Mesendoderm (in vitro differentiated cells): ENCODE measurements at regions not wholly inside any gene's neighbourhood (a gene's known extent, or its start where the extent isn't known, plus 50 kb on each side); places are given as distances from the start of the nearest gene placed in this dataset.
"Not testable (repeated sequence)": the region's sequence is repeated elsewhere in the genome, so short reads cannot be mapped to it uniquely, and the experiment has no call there.

Source experiments
- DNase-seq: peaks from one replicate; pipeline ENCODE4 v3.0.0; 2013
- H2AK5ac ChIP-seq: 2 replicates; pipeline ENCODE4 v1.6.1; 2013; ENCODE audit warnings: low read length, inconsistent platforms
- H2BK120ac ChIP-seq: 2 replicates; pipeline ENCODE4 v1.6.1; 2013; ENCODE audit warnings: low read depth, mild to moderate bottlenecking, low read length, moderate library complexity, mixed read lengths
- H2BK15ac ChIP-seq: replicated peaks from 2 replicates; pipeline ENCODE4 v1.6.1; 2013; ENCODE audit warnings: low read depth, mild to moderate bottlenecking, moderate library complexity
- H2BK5ac ChIP-seq: 2 replicates; pipeline ENCODE4 v1.6.1; 2013; ENCODE audit warnings: low read length, inconsistent platforms
- H3K18ac ChIP-seq: 2 replicates; pipeline ENCODE4 v1.6.1; 2013; ENCODE audit warnings: mild to moderate bottlenecking, low read length, mixed read lengths
- H3K23ac ChIP-seq: one replicate; pipeline ENCODE4 v1.6.1; 2013; ENCODE audit warnings: low read length
- H3K27ac ChIP-seq: 2 replicates; pipeline ENCODE4 v1.5.1; 2013; ENCODE audit warnings: low read depth, mild to moderate bottlenecking, inconsistent platforms, low read length, moderate library complexity
- H3K27me3 ChIP-seq: 2 replicates; pipeline ENCODE4 v1.6.1; 2013; ENCODE audit warnings: low read length, control low read depth, mild to moderate bottlenecking, inconsistent platforms; ENCODE audit not compliant: insufficient read depth, poor library complexity
- H3K36me3 ChIP-seq: 2 replicates; pipeline ENCODE4 v1.6.1; 2013; ENCODE audit warnings: low read length, inconsistent platforms; ENCODE audit not compliant: control insufficient read depth, insufficient read depth
- H3K4ac ChIP-seq: one replicate; pipeline ENCODE4 v1.6.1; 2013; ENCODE audit warnings: low read depth, mild to moderate bottlenecking, low read length, moderate library complexity
- H3K4me1 ChIP-seq: 2 replicates; pipeline ENCODE4 v1.6.1; 2013; ENCODE audit warnings: low read depth, low read length, inconsistent platforms; ENCODE audit not compliant: control insufficient read depth
- H3K4me2 ChIP-seq: 2 replicates; pipeline ENCODE4 v1.6.1; 2013; ENCODE audit warnings: low read length
- H3K4me3 ChIP-seq: 2 replicates; pipeline ENCODE4 v1.5.1; 2013; ENCODE audit warnings: mild to moderate bottlenecking, low read length
- H3K56ac ChIP-seq: one replicate; pipeline ENCODE4 v1.6.1; 2013; ENCODE audit warnings: low read length
- H3K79me1 ChIP-seq: 2 replicates; pipeline ENCODE4 v1.6.1; 2013; ENCODE audit warnings: low read length, inconsistent platforms
- H3K79me2 ChIP-seq: 2 replicates; pipeline ENCODE4 v1.6.1; 2013; ENCODE audit warnings: mild to moderate bottlenecking, low read length; ENCODE audit not compliant: control insufficient read depth, insufficient read depth
- H3K9ac ChIP-seq: 2 replicates; pipeline ENCODE4 v1.6.1; 2013; ENCODE audit warnings: low read length, inconsistent platforms
- H4K5ac ChIP-seq: one replicate; pipeline ENCODE4 v1.6.1; 2013; ENCODE audit warnings: low read length
- H4K8ac ChIP-seq: one replicate; pipeline ENCODE4 v1.6.1; 2013; ENCODE audit warnings: low read depth, mild to moderate bottlenecking, control low read depth, low read length, moderate library complexity
- WGBS: extraction: QIAGEN DNeasy Blood & Tissue Kit; methylation state at CpG from one replicate; pipeline ENCODE4 v1.1.7; 2013; ENCODE audit warnings: low lambda C conversion rate, missing lambda C conversion rate; ENCODE audit not compliant: insufficient coverage; ENCODE audit errors: extremely low coverage; 5-methylcytosine and 5-hydroxymethylcytosine counted together

GRCh38 chr1:2959881-2960280 lies 61.4 kb upstream of the ACTRT2 start:
- not testable (repeated sequence) for H3K4me3 ChIP-seq, H4K8ac ChIP-seq, H2BK120ac ChIP-seq, H3K4me1 ChIP-seq, H3K27ac ChIP-seq, H3K9ac ChIP-seq, H2BK15ac ChIP-seq, H3K23ac ChIP-seq, H3K79me1 ChIP-seq, H2AK5ac ChIP-seq, DNase-seq, H3K4ac ChIP-seq, H3K79me2 ChIP-seq, H3K18ac ChIP-seq, H3K36me3 ChIP-seq, H3K4me2 ChIP-seq, H4K5ac ChIP-seq, H3K27me3 ChIP-seq, H3K56ac ChIP-seq, H2BK5ac ChIP-seq
- WGBS, result no CpG with 5 or more reads among the region's 21 CpGs

- no peak for DNase-seq
- H4K5ac ChIP-seq, result no peak overlapping the region
- no peak overlapping the region for H2BK120ac ChIP-seq
- H3K4ac ChIP-seq, result no peak overlapping the region
- H3K23ac ChIP-seq, result no peak overlapping the region
- no CpG with 5 or more reads among the region's 7 CpGs for WGBS
- no peaks in the 10 kb centered on the region for H3K79me1 ChIP-seq
- H3K4me3 ChIP-seq, result no peak overlapping the region
- H3K27ac ChIP-seq, result no peak overlapping the region
- H3K56ac ChIP-seq, result no peak overlapping the region
- no peak overlapping the region for H3K9ac ChIP-seq
- no peaks in the 10 kb centered on the region for H3K79me2 ChIP-seq
- H2BK5ac ChIP-seq, result no peak overlapping the region
- H4K8ac ChIP-seq, result no peak overlapping the region
- no peak overlapping the region for H3K18ac ChIP-seq
- no peak overlapping the region for H3K4me2 ChIP-seq
- no peak overlapping the region for H2BK15ac ChIP-seq
- H3K36me3 ChIP-seq, result no peaks in the 10 kb centered on the region
- H3K27me3 ChIP-seq, result no peaks in the 10 kb centered on the region
- H3K4me1 ChIP-seq, result no peaks in the 10 kb centered on the region
- H2AK5ac ChIP-seq, result no peak overlapping the region
Observed at GRCh38 chr1:2961081-2961480, 60.2 kb upstream of the ACTRT2 start.

GRCh38 chr1:2961661-2962060 lies 59.6 kb upstream of the ACTRT2 start:
- no CpG with 5 or more reads among the region's 14 CpGs for WGBS
- H3K18ac ChIP-seq, result no peak overlapping the region
- no peak overlapping the region for H2AK5ac ChIP-seq
- H3K4me3 ChIP-seq, result no peak overlapping the region
- no peak overlapping the region for H2BK5ac ChIP-seq
- no peak overlapping the region for H4K5ac ChIP-seq
- H3K27me3 ChIP-seq, result no peaks in the 10 kb centered on the region
- no peaks in the 10 kb centered on the region for H3K4me1 ChIP-seq
- H3K9ac ChIP-seq, result no peak overlapping the region
- no peak overlapping the region for H3K4me2 ChIP-seq
- no peaks in the 10 kb centered on the region for H3K79me1 ChIP-seq
- H3K27ac ChIP-seq, result no peak overlapping the region
- no peaks in the 10 kb centered on the region for H3K79me2 ChIP-seq
- no peak overlapping the region for H3K56ac ChIP-seq
- no peak for DNase-seq
- H2BK120ac ChIP-seq, result no peak overlapping the region
- no peak overlapping the region for H2BK15ac ChIP-seq
- no peak overlapping the region for H3K23ac ChIP-seq
- H3K4ac ChIP-seq, result no peak overlapping the region
- H4K8ac ChIP-seq, result no peak overlapping the region
- H3K36me3 ChIP-seq, result no peaks in the 10 kb centered on the region

- Histone ChIP-seq H4K8ac (no peak overlapping the region), H2BK120ac (no peak overlapping the region), H3K4me2 (no peak overlapping the region), H3K27ac (no peak overlapping the region), H3K79me1 (no peaks in the 10 kb centered on the region), H2AK5ac (no peak overlapping the region), H4K5ac (no peak overlapping the region), H3K79me2 (no peaks in the 10 kb centered on the region), H3K27me3 (no peaks in the 10 kb centered on the region), H3K23ac (no peak overlapping the region), H3K18ac (no peak overlapping the region), H3K9ac (no peak overlapping the region), H3K36me3 (no peaks in the 10 kb centered on the region), H3K56ac (no peak overlapping the region), H3K4me3 (no peak overlapping the region), H3K4me1 (no peaks in the 10 kb centered on the region), H3K4ac (no peak overlapping the region), H2BK15ac (no peak overlapping the region), H2BK5ac (no peak overlapping the region)
- WGBS, result no CpG with 5 or more reads among the region's 11 CpGs
- DNase-seq, result no peak
Observed at GRCh38 chr1:2962061-2962460, 59.2 kb upstream of the ACTRT2 start.

GRCh38 chr1:2962541-2962940 lies 58.7 kb upstream of the ACTRT2 start:
- H3K18ac ChIP-seq, result no peak overlapping the region
- no peaks in the 10 kb centered on the region for H3K79me1 ChIP-seq
- H2BK120ac ChIP-seq, result no peak overlapping the region
- no peak overlapping the region for H3K27ac ChIP-seq
- H2AK5ac ChIP-seq, result no peak overlapping the region
- H3K36me3 ChIP-seq, result no peaks in the 10 kb centered on the region
- H4K5ac ChIP-seq, result no peak overlapping the region
- no peak overlapping the region for H3K4me3 ChIP-seq
- H4K8ac ChIP-seq, result no peak overlapping the region
- WGBS, result no CpG with 5 or more reads among the region's 8 CpGs
- DNase-seq, result no peak
- H3K4ac ChIP-seq, result no peak overlapping the region
- no peak overlapping the region for H3K9ac ChIP-seq
- no peak overlapping the region for H3K4me2 ChIP-seq
- no peak overlapping the region for H3K56ac ChIP-seq
- no peaks in the 10 kb centered on the region for H3K4me1 ChIP-seq
- H3K79me2 ChIP-seq, result no peaks in the 10 kb centered on the region
- no peak overlapping the region for H3K23ac ChIP-seq
- no peak overlapping the region for H2BK15ac ChIP-seq
- H3K27me3 ChIP-seq, result no peaks in the 10 kb centered on the region
- H2BK5ac ChIP-seq, result no peak overlapping the region

GRCh38 chr1:2962946-2963345 lies 58.3 kb upstream of the ACTRT2 start:
- H3K79me1 ChIP-seq, result no peaks in the 10 kb centered on the region
- H4K5ac ChIP-seq, result no peak overlapping the region
- no peak for DNase-seq
- H2AK5ac ChIP-seq, result no peak overlapping the region
- no peak overlapping the region for H3K4me3 ChIP-seq
- no peak overlapping the region for H3K27ac ChIP-seq
- H3K4me1 ChIP-seq, result no peaks in the 10 kb centered on the region
- whole genome bisulfite sequencing, result no CpG with 5 or more reads among the region's 13 CpGs
- no peak overlapping the region for H3K56ac ChIP-seq
- no peak overlapping the region for H2BK120ac ChIP-seq
- no peak overlapping the region for H2BK15ac ChIP-seq
- no peak overlapping the region for H3K23ac ChIP-seq
- H3K36me3 ChIP-seq, result no peaks in the 10 kb centered on the region
- no peak overlapping the region for H3K4me2 ChIP-seq
- H3K9ac ChIP-seq, result no peak overlapping the region
- no peaks in the 10 kb centered on the region for H3K79me2 ChIP-seq
- H4K8ac ChIP-seq, result no peak overlapping the region
- H3K18ac ChIP-seq, result no peak overlapping the region
- no peak overlapping the region for H2BK5ac ChIP-seq
- H3K27me3 ChIP-seq, result no peaks in the 10 kb centered on the region
- H3K4ac ChIP-seq, result no peak overlapping the region
